PFSK-1 (cell line): ENCODE measurements at regions not wholly inside any gene's neighbourhood (a gene's known extent, or its start where the extent isn't known, plus 50 kb on each side); places are given as distances from the start of the nearest gene placed in this dataset.

Experiments used
- FOXP2 ChIP-seq: optimal IDR thresholded peaks from 2 replicates; pipeline ENCODE3; 2011; ENCODE audit warnings: borderline replicate concordance, control low read depth, inconsistent platforms; ENCODE audit not compliant: insufficient read depth; ENCODE audit errors: extremely low read length, extremely low read depth
- POLR2AphosphoS5 ChIP-seq: IDR thresholded peaks from 2 replicates; pipeline ENCODE4 v1.6.1; 2012; ENCODE audit warnings: low read depth, mild to moderate bottlenecking, control low read depth, low read length, moderate library complexity
- SIN3A ChIP-seq: IDR thresholded peaks from 2 replicates; pipeline ENCODE4 v1.6.1; 2012; ENCODE audit warnings: mild to moderate bottlenecking, low read length, moderate library complexity, borderline replicate concordance; ENCODE audit not compliant: insufficient read depth
- TAF1 ChIP-seq: IDR thresholded peaks from 2 replicates; pipeline ENCODE4 v1.6.1; 2012; ENCODE audit warnings: low read length, control low read depth, borderline replicate concordance; ENCODE audit not compliant: insufficient read depth
- TF ChIP-seq, protein P1 (sequence below), 2 experiments: IDR thresholded peaks; 2 replicates each; pipeline versions ENCODE4 v1.6.1 to v1.8.0; 2011 to 2012; ENCODE audit warnings: low read depth in 2 of 2, low read length in 2 of 2, control low read depth in 1 of 2, inconsistent platforms in 1 of 2, mild to moderate bottlenecking in 1 of 2, moderate library complexity in 1 of 2; ENCODE audit not compliant: insufficient read depth in 1 of 2

DNA sequence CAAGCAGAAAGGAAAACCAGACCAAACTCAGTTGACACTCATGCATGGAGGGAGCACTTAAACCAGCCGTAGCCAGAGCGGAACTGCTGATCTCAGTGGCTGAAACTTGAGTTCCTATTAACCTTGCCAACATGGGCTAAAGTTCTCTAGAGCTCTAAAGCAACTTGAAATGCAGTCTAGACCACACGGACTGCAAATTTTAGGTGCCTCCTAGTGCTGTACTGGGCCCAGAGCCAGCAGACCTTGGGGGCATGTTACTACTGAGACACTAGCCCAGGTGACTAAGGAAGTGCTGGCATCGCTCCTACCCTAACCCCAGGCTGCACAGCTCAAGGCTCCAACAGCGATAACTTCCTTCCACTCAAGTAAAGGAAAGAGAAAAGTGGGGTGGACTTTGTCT is 236.5 kb downstream of the AKAIN1 start:
- no peak for TF ChIP-seq POLR2AphosphoS5
- TF ChIP-seq FOXP2: no peak
- TF ChIP-seq SIN3A: no peak
- TF ChIP-seq, protein P1, sequence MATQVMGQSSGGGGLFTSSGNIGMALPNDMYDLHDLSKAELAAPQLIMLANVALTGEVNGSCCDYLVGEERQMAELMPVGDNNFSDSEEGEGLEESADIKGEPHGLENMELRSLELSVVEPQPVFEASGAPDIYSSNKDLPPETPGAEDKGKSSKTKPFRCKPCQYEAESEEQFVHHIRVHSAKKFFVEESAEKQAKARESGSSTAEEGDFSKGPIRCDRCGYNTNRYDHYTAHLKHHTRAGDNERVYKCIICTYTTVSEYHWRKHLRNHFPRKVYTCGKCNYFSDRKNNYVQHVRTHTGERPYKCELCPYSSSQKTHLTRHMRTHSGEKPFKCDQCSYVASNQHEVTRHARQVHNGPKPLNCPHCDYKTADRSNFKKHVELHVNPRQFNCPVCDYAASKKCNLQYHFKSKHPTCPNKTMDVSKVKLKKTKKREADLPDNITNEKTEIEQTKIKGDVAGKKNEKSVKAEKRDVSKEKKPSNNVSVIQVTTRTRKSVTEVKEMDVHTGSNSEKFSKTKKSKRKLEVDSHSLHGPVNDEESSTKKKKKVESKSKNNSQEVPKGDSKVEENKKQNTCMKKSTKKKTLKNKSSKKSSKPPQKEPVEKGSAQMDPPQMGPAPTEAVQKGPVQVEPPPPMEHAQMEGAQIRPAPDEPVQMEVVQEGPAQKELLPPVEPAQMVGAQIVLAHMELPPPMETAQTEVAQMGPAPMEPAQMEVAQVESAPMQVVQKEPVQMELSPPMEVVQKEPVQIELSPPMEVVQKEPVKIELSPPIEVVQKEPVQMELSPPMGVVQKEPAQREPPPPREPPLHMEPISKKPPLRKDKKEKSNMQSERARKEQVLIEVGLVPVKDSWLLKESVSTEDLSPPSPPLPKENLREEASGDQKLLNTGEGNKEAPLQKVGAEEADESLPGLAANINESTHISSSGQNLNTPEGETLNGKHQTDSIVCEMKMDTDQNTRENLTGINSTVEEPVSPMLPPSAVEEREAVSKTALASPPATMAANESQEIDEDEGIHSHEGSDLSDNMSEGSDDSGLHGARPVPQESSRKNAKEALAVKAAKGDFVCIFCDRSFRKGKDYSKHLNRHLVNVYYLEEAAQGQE (IDR thresholded peaks at IDR 0.05; ENCODE audit: insufficient read depth in 1 of 2, low read depth in 2 of 2, low read length in 2 of 2): no peak
- TF ChIP-seq TAF1: no peak

DNA sequence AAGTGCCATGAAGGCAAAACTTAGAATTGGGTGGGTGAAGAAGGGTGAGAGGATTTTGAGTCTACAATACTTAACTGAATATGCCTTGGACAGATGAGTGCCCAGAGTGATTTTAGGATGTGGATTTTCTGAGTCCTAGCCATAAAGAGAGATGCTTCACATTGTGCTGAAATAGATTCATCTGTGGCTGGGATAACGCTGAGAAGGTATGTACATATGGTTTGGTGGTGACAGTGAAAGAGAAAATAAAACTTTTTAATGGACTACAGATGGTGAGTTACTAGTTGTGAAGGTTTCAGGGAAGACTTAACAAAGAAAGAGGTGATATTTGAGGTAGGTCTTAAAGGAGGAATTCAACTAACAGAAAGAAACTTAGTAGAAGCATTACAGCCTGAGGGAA is 265.8 kb downstream of the AKAIN1 start:
- TF ChIP-seq TAF1 (no peak), FOXP2 (no peak), SIN3A (no peak), POLR2AphosphoS5 (no peak)
- TF ChIP-seq, protein P1 (IDR thresholded peaks at IDR 0.05; ENCODE audit: insufficient read depth in 1 of 2, low read depth in 2 of 2, low read length in 2 of 2): no peak

DNA sequence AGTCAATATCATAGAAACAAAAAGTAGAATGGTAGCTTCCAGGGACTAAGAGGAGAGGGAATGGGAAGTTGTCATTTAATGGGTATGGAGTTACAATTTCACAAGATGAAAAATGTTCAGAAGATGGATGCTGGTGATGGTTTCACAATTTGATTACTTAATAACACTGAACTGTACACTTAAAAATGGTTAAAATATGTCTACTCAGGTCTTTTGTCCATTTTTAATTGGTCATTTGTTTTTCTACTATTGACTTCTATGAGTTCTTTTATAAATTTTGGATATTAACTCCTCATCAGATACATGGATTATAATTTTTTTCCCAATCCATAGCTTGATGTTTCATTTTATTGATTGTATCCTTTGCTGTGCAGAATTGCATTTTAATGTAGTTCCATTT is 275.5 kb downstream of the AKAIN1 start:
- no peak for TF ChIP-seq FOXP2
- no peak for TF ChIP-seq POLR2AphosphoS5
- TF ChIP-seq, protein P1 (IDR thresholded peaks at IDR 0.05; ENCODE audit: insufficient read depth in 1 of 2, low read depth in 2 of 2, low read length in 2 of 2): no peak
- TF ChIP-seq TAF1: no peak
- no peak for TF ChIP-seq SIN3A

DNA sequence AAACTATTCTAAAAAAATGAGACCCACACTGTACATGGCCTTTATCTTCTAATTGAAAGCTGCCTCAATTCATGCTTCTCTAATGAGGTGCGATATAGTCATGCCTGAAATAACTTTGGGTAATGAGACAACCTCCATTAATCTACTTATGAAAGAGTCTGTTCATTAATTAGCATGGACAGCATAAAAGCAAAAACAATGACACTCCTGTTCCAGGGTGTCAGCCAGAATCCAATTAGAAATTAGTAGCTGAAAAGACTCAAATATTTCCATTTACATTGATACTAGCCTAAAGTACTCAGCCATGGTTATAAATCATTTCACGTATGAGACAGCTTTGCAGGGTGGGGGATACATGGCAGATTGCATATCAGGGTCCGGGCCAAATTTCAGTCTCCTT is 288.7 kb downstream of the AKAIN1 start:
- no peak for TF ChIP-seq TAF1

DNA sequence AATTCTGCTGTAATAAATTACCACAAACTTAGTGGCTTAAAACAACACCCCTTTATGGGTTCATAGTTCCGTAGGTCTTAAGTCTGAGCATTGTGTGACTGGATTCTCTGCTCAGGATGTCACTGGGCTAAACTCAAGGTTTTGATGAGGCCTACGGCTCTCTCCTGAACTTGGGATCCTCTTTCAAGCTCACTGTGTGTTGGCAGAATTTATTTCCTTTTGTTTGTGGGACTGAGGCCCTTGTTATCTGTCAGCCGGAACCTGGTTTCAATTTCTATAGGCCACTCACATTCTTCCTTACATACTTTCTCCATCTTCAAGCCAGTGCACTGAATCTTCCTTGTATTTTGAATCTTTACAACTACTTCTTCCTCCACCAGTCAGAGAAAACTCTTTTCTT is 290.2 kb downstream of the AKAIN1 start:
- TF ChIP-seq TAF1: no peak
- TF ChIP-seq, protein P1 (IDR thresholded peaks at IDR 0.05; ENCODE audit: insufficient read depth in 1 of 2, low read depth in 2 of 2, low read length in 2 of 2): no peak
- no peak for TF ChIP-seq FOXP2
- TF ChIP-seq POLR2AphosphoS5: no peak
- no peak for TF ChIP-seq SIN3A
